ENCODE measurements at regions not wholly inside any gene's neighbourhood (a gene's known extent, or its start where the extent isn't known, plus 50 kb on each side); places are given as distances from the start of the nearest gene placed in this dataset.

DNA sequence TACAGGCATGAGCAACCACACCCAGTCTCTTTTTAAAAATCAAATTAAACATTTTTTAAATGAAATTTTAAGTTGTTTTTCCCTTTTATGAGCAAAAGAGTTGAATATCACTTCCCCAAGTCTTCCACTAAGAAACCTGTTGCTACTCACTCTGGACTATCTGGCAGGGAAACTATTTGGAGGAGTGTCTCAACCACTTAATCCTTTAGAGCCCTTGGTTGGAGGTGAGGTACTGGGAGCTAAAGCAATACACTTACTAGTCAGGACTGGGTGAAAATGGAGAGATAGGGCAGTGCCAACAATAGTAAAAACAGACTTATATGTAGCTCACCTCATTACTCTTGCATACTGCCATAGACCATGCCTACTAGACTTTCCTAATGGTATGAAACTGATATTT lies 135.5 kb downstream of the RND3 start:
- no peak overlapping the region for H3K27ac ChIP-seq (ENCODE audit: low read depth, low read length, poor library complexity, severe bottlenecking)

DNA sequence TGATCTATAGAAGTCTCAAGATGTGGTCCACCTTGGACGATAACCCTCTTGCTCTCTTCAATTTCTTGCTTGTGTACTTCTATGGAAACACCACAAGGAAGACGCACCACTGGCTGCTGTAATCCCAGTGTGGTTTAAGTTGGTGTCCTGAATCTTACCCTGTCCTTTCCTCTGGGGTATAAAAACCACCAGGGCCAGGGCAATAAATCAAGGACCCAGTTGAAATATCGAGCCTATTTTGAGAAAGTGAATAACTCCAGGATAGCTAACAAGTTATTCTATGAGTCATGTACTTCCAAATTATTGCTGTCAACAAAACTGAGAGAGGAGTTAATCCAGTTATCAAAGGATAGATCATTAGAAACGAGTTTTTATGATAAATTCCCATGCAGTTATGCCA lies 137.0 kb downstream of the RND3 start:
- H4K20me1 ChIP-seq (ENCODE audit: insufficient read depth, low read length) = no peaks in the 10 kb centered on the region
- H3K9me3 ChIP-seq (ENCODE audit: low read length) = no peaks in the 10 kb centered on the region
- no peak overlapping the region for H2AFZ ChIP-seq (ENCODE audit: low read length)
- TF ChIP-seq, protein P1, sequence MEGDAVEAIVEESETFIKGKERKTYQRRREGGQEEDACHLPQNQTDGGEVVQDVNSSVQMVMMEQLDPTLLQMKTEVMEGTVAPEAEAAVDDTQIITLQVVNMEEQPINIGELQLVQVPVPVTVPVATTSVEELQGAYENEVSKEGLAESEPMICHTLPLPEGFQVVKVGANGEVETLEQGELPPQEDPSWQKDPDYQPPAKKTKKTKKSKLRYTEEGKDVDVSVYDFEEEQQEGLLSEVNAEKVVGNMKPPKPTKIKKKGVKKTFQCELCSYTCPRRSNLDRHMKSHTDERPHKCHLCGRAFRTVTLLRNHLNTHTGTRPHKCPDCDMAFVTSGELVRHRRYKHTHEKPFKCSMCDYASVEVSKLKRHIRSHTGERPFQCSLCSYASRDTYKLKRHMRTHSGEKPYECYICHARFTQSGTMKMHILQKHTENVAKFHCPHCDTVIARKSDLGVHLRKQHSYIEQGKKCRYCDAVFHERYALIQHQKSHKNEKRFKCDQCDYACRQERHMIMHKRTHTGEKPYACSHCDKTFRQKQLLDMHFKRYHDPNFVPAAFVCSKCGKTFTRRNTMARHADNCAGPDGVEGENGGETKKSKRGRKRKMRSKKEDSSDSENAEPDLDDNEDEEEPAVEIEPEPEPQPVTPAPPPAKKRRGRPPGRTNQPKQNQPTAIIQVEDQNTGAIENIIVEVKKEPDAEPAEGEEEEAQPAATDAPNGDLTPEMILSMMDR (IDR thresholded peaks at IDR 0.05; ENCODE audit: low read length) = no peak
- TF ChIP-seq EZH2 (IDR thresholded peaks at IDR 0.05; ENCODE audit: borderline replicate concordance, low read length) = no peak
- no peaks in the 10 kb centered on the region for H3K36me3 ChIP-seq (ENCODE audit: insufficient read depth, low read length)
- H3K79me2 ChIP-seq (ENCODE audit: insufficient read depth, low read length) = no peaks in the 10 kb centered on the region
- no peaks in the 10 kb centered on the region for H3F3A ChIP-seq (ENCODE audit: insufficient read depth, low read length)
- H3K27ac ChIP-seq (ENCODE audit: low read depth, low read length, poor library complexity, severe bottlenecking) = no peak overlapping the region
- no peaks in the 10 kb centered on the region for H3K27me3 ChIP-seq (ENCODE audit: insufficient read depth, low read length)
- H3K4me2 ChIP-seq (ENCODE audit: low read length) = no peak overlapping the region
- no peak overlapping the region for H3K4me3 ChIP-seq (ENCODE audit: low read depth, low read length, poor library complexity, severe bottlenecking)
- no peak overlapping the region for H3K9ac ChIP-seq (ENCODE audit: low read length)
- no peaks in the 10 kb centered on the region for H3K4me1 ChIP-seq (ENCODE audit: insufficient read depth, low read length, severe bottlenecking)
- no peaks in the 10 kb centered on the region for H3K9me2 ChIP-seq (ENCODE audit: low read depth, low read length)

More for the DNA sequence above, 135.5 kb downstream of the RND3 start:
- H3K27me3 ChIP-seq (ENCODE audit: insufficient read depth, low read length) = no peaks in the 10 kb centered on the region
- H3K79me2 ChIP-seq (ENCODE audit: insufficient read depth, low read length) = no peaks in the 10 kb centered on the region
- H4K20me1 ChIP-seq (ENCODE audit: insufficient read depth, low read length) = no peaks in the 10 kb centered on the region
- no peak for TF ChIP-seq EZH2 (IDR thresholded peaks at IDR 0.05; ENCODE audit: borderline replicate concordance, low read length)
- TF ChIP-seq, protein P1 (IDR thresholded peaks at IDR 0.05; ENCODE audit: low read length) = no peak
- H3K4me3 ChIP-seq (ENCODE audit: low read depth, low read length, poor library complexity, severe bottlenecking) = no peak overlapping the region
- no peak overlapping the region for H2AFZ ChIP-seq (ENCODE audit: low read length)
- H3K9ac ChIP-seq (ENCODE audit: low read length) = no peak overlapping the region
- H3K36me3 ChIP-seq (ENCODE audit: insufficient read depth, low read length) = no peaks in the 10 kb centered on the region
- no peaks in the 10 kb centered on the region for H3K9me3 ChIP-seq (ENCODE audit: low read length)
- H3K4me2 ChIP-seq (ENCODE audit: low read length) = no peak overlapping the region
- no peaks in the 10 kb centered on the region for H3K4me1 ChIP-seq (ENCODE audit: insufficient read depth, low read length, severe bottlenecking)
- no peaks in the 10 kb centered on the region for H3F3A ChIP-seq (ENCODE audit: insufficient read depth, low read length)
- no peaks in the 10 kb centered on the region for H3K9me2 ChIP-seq (ENCODE audit: low read depth, low read length)

DNA sequence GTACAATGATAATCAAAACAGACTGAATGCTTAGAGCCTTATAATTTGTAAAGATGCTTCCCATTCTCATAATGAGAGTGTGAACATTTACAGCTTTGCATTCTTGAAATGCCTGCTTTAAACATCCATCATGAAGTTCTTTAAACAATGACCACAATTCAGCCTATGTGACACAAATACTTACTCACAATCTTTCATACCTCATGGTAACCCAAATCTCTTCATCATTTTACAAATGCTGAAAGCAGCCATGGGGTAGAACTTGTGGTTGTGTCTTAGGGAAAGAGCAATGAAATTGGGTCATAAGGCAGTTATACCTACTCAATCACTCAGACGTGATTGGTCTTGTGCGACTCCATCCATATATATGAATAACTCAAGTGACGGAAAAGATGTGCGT lies 140.7 kb downstream of the RND3 start:
- H3K9me2 ChIP-seq (ENCODE audit: low read depth, low read length) = no peaks in the 10 kb centered on the region

More for the DNA sequence above, 140.7 kb downstream of the RND3 start:
- no peaks in the 10 kb centered on the region for H3K36me3 ChIP-seq (ENCODE audit: insufficient read depth, low read length)
- H3K4me1 ChIP-seq (ENCODE audit: insufficient read depth, low read length, severe bottlenecking) = no peaks in the 10 kb centered on the region
- no peak overlapping the region for H3K27ac ChIP-seq (ENCODE audit: low read depth, low read length, poor library complexity, severe bottlenecking)
- no peaks in the 10 kb centered on the region for H3K27me3 ChIP-seq (ENCODE audit: insufficient read depth, low read length)
- H3K9ac ChIP-seq (ENCODE audit: low read length) = no peak overlapping the region
- no peak overlapping the region for H2AFZ ChIP-seq (ENCODE audit: low read length)
- H3F3A ChIP-seq (ENCODE audit: insufficient read depth, low read length) = no peaks in the 10 kb centered on the region
- no peaks in the 10 kb centered on the region for H3K9me3 ChIP-seq (ENCODE audit: low read length)
- no peak for TF ChIP-seq EZH2 (IDR thresholded peaks at IDR 0.05; ENCODE audit: borderline replicate concordance, low read length)
- TF ChIP-seq, protein P1 (IDR thresholded peaks at IDR 0.05; ENCODE audit: low read length) = no peak
- H3K4me3 ChIP-seq (ENCODE audit: low read depth, low read length, poor library complexity, severe bottlenecking) = no peak overlapping the region
- H4K20me1 ChIP-seq (ENCODE audit: insufficient read depth, low read length) = no peaks in the 10 kb centered on the region
- no peak overlapping the region for H3K4me2 ChIP-seq (ENCODE audit: low read length)
- H3K79me2 ChIP-seq (ENCODE audit: insufficient read depth, low read length) = no peaks in the 10 kb centered on the region
